Esophagus muscularis mucosa (tissue), 4 donors: ENCODE measurements at regions not wholly inside any gene's neighbourhood (a gene's known extent, or its start where the extent isn't known, plus 50 kb on each side); places are given as distances from the start of the nearest gene placed in this dataset.

Experiments used
- DNase-seq: peaks from one replicate; pipeline ENCODE4 v3.0.0-alpha.2; 2017; ENCODE audit errors: extremely low spot score
- H3K27ac ChIP-seq, 4 donors: fragments of 200-600 bp; sonication (generic); replicated peaks in 1 of 4; 1 replicate in 3 of 4; 2 replicates in 1 of 4; pipeline ENCODE4 v1.5.1; 2016 to 2019; ENCODE audit warnings: mild to moderate bottlenecking in 1 of 4
- H3K27me3 ChIP-seq, 4 donors: fragments of 200-600 bp; sonication (generic); one replicate each; pipeline versions ENCODE4 v1.5.1 to v1.6.0; 2016 to 2019
- H3K36me3 ChIP-seq, 4 donors: fragments of 200-600 bp; sonication (generic); one replicate each; pipeline ENCODE4 v1.5.1; 2016 to 2019
- H3K4me1 ChIP-seq, 4 donors: fragments of 200-600 bp; sonication (generic); one replicate each; pipeline ENCODE4 v1.5.1; 2016 to 2019
- H3K4me3 ChIP-seq, 4 donors: fragments of 200-600 bp; sonication (generic); 1 replicate in 2 of 4; 2 replicates in 2 of 4; pipeline ENCODE4 v1.5.1; 2016 to 2019; ENCODE audit warnings: mild to moderate bottlenecking in 4 of 4, moderate library complexity in 1 of 4
- H3K9me3 ChIP-seq, 4 donors: fragments of 200-600 bp; sonication (generic); 1 replicate in 3 of 4; 2 replicates in 1 of 4; pipeline ENCODE4 v1.5.1; 2016 to 2019
- CTCF ChIP-seq, 3 experiments: fragments of 200-600 bp in 2 of 3; fragments of 450-650 bp in 1 of 3; sonication (generic) in 2 of 3; IDR thresholded peaks; one replicate each; pipeline ENCODE4 v1.5.1; 2017 to 2019; ENCODE audit warnings: antibody characterized with exemption in 3 of 3, mild to moderate bottlenecking in 2 of 3, moderate library complexity in 1 of 3
- EP300 ChIP-seq: sonication (generic); formaldehyde crosslinking; IDR thresholded peaks from one replicate; pipeline ENCODE4 v1.6.1; 2017; ENCODE audit warnings: antibody characterized with exemption
- POLR2A ChIP-seq: fragments of 450-650 bp; IDR thresholded peaks from one replicate; pipeline ENCODE4 v1.6.1; 2017; ENCODE audit warnings: antibody characterized with exemption, moderate library complexity, mild to moderate bottlenecking, low read depth
- POLR2AphosphoS5 ChIP-seq, 2 donors: sonication (generic); formaldehyde crosslinking; IDR thresholded peaks; one replicate each; pipeline ENCODE4 v1.6.1; 2017; ENCODE audit warnings: antibody characterized with exemption in 2 of 2
- WGBS: methylation state at CpG from one replicate; pipeline ENCODE4 v1.1.5; 2018; 5-methylcytosine and 5-hydroxymethylcytosine counted together
- intact Hi-C: fragments of 100-400 bp; cut with DNase I; formaldehyde crosslinking; loops from one replicate; pipeline ENCODE4 v1.15.1; 2023

- WGBS = 88% methylated on average over 2 of the region's 2 CpGs
- no peaks in the 10 kb centered on the region for H3K9me3 ChIP-seq
- no peak for TF ChIP-seq EP300
- no peak for TF ChIP-seq CTCF (IDR thresholded peaks at IDR 0.05)
- TF ChIP-seq POLR2AphosphoS5 (IDR thresholded peaks at IDR 0.05) = no peak
- no peak for TF ChIP-seq POLR2A
- no peak overlapping the region for H3K4me3 ChIP-seq
- no peaks in the 10 kb centered on the region for H3K27me3 ChIP-seq
- no peak for DNase-seq
- no peak overlapping the region for H3K27ac ChIP-seq
- no peaks in the 10 kb centered on the region for H3K4me1 ChIP-seq
- no peaks in the 10 kb centered on the region for H3K36me3 ChIP-seq
- intact Hi-C loops = no loop called here
Observed at GRCh38 chr11:116055064-116055463, 550.8 kb upstream of the CADM1 start.

GRCh38 chr11:116053548-116053919 is 549.3 kb upstream of the CADM1 start:
- Histone ChIP-seq H3K4me3 (no peak overlapping the region), H3K27me3 (no peaks in the 10 kb centered on the region), H3K9me3 (no peaks in the 10 kb centered on the region), H3K36me3 (no peaks in the 10 kb centered on the region), H3K4me1 (no peaks in the 10 kb centered on the region), H3K27ac (no peak overlapping the region)
- no peak for DNase-seq
- intact Hi-C loops = no loop called here
- 72% methylated on average over 6 of the region's 6 CpGs for WGBS
- TF ChIP-seq POLR2A (no peak), EP300 (no peak), POLR2AphosphoS5 (IDR thresholded peaks at IDR 0.05) (no peak), CTCF (IDR thresholded peaks at IDR 0.05) (no peak)

- Histone ChIP-seq H3K27ac (no peak overlapping the region), H3K36me3 (no peaks in the 10 kb centered on the region), H3K4me3 (no peak overlapping the region), H3K9me3 (no peaks in the 10 kb centered on the region), H3K4me1 (no peaks in the 10 kb centered on the region), H3K27me3 (no peaks in the 10 kb centered on the region)
- WGBS = 81% methylated on average over 15 of the region's 15 CpGs
- no peak for DNase-seq
- intact Hi-C loops = no loop called here
- TF ChIP-seq CTCF (IDR thresholded peaks at IDR 0.05) = no peak
- TF ChIP-seq POLR2AphosphoS5 (IDR thresholded peaks at IDR 0.05) = no peak
- no peak for TF ChIP-seq EP300
- TF ChIP-seq POLR2A = no peak
Observed at GRCh38 chr11:116052603-116053547, 548.7 kb upstream of the CADM1 start.

GRCh38 chr11:116051494-116051893 is 547.3 kb upstream of the CADM1 start:
- intact Hi-C loops = no loop called here

More at GRCh38 chr11:116051494-116051893, 547.3 kb upstream of the CADM1 start:
- Histone ChIP-seq H3K4me3 (no peak overlapping the region), H3K27ac (no peak overlapping the region), H3K36me3 (no peaks in the 10 kb centered on the region), H3K4me1 (no peaks in the 10 kb centered on the region), H3K27me3 (no peaks in the 10 kb centered on the region), H3K9me3 (no peaks in the 10 kb centered on the region)
- WGBS = 88% methylated on average over 7 of the region's 7 CpGs
- DNase-seq = no peak
- TF ChIP-seq POLR2A (no peak), EP300 (no peak), POLR2AphosphoS5 (IDR thresholded peaks at IDR 0.05) (no peak), CTCF (IDR thresholded peaks at IDR 0.05) (no peak)
